K562 (cell line): ENCODE measurements at regions not wholly inside any gene's neighbourhood (a gene's known extent, or its start where the extent isn't known, plus 50 kb on each side); places are given as distances from the start of the nearest gene placed in this dataset.

ENCODE experiments used
- ATAC-seq: fragments of 200-7000 bp; cut with Tn5 transposase; 3 replicates; pipeline ENCODE4 v1.9.1; 2020; ENCODE audit warnings: moderate library complexity
- BruUV-seq: library from RNA; stranded (reverse); fragments of 400-500 nt; replicated peaks from 2 replicates; lab custom pipeline; 2021; lab: Mats Ljungman, UMichigan
- CTCF ChIA-PET: fragments of 300-600 bp; formaldehyde crosslinking; extraction: SDS; loops from one replicate; lab custom pipeline; 2021; ENCODE audit warnings: low intra/inter-chr PET ratio; lab: Yijun Ruan, JAX
- POLR2A ChIA-PET: fragments of 300-600, 350-650 bp; sonication (Branson Sonifier 250); formaldehyde crosslinking; extraction: SDS; loops from one replicate; lab custom pipeline; 2021; ENCODE audit warnings: antibody characterized with exemption, inconsistent platforms; lab: Yijun Ruan, JAX
- DNase-seq, 4 experiments: peaks; one replicate each; pipeline versions ENCODE4 v3.0.0 to v3.0.0-alpha.2; 2011 to 2018; ENCODE audit warnings: low spot score in 3 of 4, mixed read lengths in 3 of 4; ENCODE audit errors: extremely low read depth in 1 of 4
- FAIRE-seq: peaks from 2 replicates; lab custom pipeline; 2011; peaks lifted over from hg19 to GRCh38; lab: Jason Lieb, UNC
- H2AFZ ChIP-seq: 2 replicates; pipeline ENCODE4 v1.6.0; 2011; ENCODE audit warnings: low read depth, low read length, control low read depth, inconsistent platforms
- H3K27ac ChIP-seq: fragments of 200-600 bp; 3 replicates; pipeline ENCODE4 v1.8.0; 2011; ENCODE audit warnings: low read depth, mild to moderate bottlenecking, control low read depth, inconsistent platforms, low read length, moderate library complexity, mixed read lengths; ENCODE audit errors: extremely low read depth
- H3K27me3 ChIP-seq, 2 experiments: fragments of 300-600 bp in 1 of 2; 2 replicates in 1 of 2; 3 replicates in 1 of 2; pipeline versions ENCODE4 v1.6.0 to v1.8.0; 2011; ENCODE audit warnings: inconsistent platforms in 2 of 2, low read length in 2 of 2, mild to moderate bottlenecking in 1 of 2, mixed read lengths in 1 of 2, moderate library complexity in 1 of 2; ENCODE audit not compliant: control insufficient read depth in 2 of 2, insufficient read depth in 2 of 2
- H3K36me3 ChIP-seq: fragments of 300-600 bp; 3 replicates; pipeline ENCODE4 v1.8.0; 2011; ENCODE audit warnings: mild to moderate bottlenecking, low read length, inconsistent platforms; ENCODE audit not compliant: control insufficient read depth, insufficient read depth
- H3K4me1 ChIP-seq, 2 experiments: fragments of 200-600 bp in 1 of 2; replicated peaks in 1 of 2; 2 replicates in 1 of 2; 3 replicates in 1 of 2; pipeline versions ENCODE4 v1.5.1 to v1.8.0; 2011; ENCODE audit warnings: inconsistent platforms in 2 of 2, low read length in 2 of 2, mild to moderate bottlenecking in 1 of 2, mixed read lengths in 1 of 2, moderate library complexity in 1 of 2; ENCODE audit not compliant: control insufficient read depth in 2 of 2, insufficient read depth in 2 of 2
- H3K4me2 ChIP-seq: 2 replicates; pipeline ENCODE4 v1.6.1; 2011; ENCODE audit warnings: low read length, control low read depth, inconsistent platforms, mixed read lengths; ENCODE audit not compliant: insufficient read depth
- H3K4me3 ChIP-seq: fragments of 200-600 bp; sonication (generic), shearing (Covaris generic); 2 replicates; pipeline ENCODE4 v1.5.1; 2016; ENCODE audit warnings: control low read depth, inconsistent platforms
- H3K79me2 ChIP-seq: fragments of 200-600 bp; 3 replicates; pipeline ENCODE4 v1.8.0; 2011; ENCODE audit warnings: low read length, inconsistent platforms; ENCODE audit not compliant: control insufficient read depth, insufficient read depth
- H3K9ac ChIP-seq, 2 experiments: 2 replicates each; pipeline versions ENCODE4 v1.6.0 to v1.6.1; 2011; ENCODE audit warnings: low read depth in 2 of 2, low read length in 2 of 2, control low read depth in 1 of 2, inconsistent platforms in 1 of 2, mild to moderate bottlenecking in 1 of 2, mixed read lengths in 1 of 2; ENCODE audit not compliant: insufficient read depth in 1 of 2
- H3K9me1 ChIP-seq: one replicate; pipeline ENCODE4 v1.6.0; 2011; ENCODE audit warnings: inconsistent platforms, mild to moderate bottlenecking, low read length, moderate library complexity; ENCODE audit not compliant: control insufficient read depth, insufficient read depth
- H3K9me3 ChIP-seq: replicated peaks from 2 replicates; pipeline ENCODE4 v1.5.1; 2011; ENCODE audit warnings: low read depth, low read length, inconsistent platforms; ENCODE audit not compliant: control insufficient read depth, insufficient read depth
- H4K20me1 ChIP-seq: replicated peaks from 2 replicates; pipeline ENCODE4 v1.6.1; 2011; ENCODE audit warnings: low read length, inconsistent platforms, mixed read lengths; ENCODE audit not compliant: control insufficient read depth, insufficient read depth
- E2F3 ChIP-seq: fragments of 250-450 bp; sonication (Bioruptor Pico); IDR thresholded peaks from 2 replicates; pipeline ENCODE4 v1.4.0; 2020; ENCODE audit warnings: mild to moderate bottlenecking
- ERF ChIP-seq: fragments of 450-650 bp; formaldehyde crosslinking; IDR thresholded peaks from 2 replicates; pipeline ENCODE4 v1.4.0; 2020; ENCODE audit warnings: mild to moderate bottlenecking, mixed read lengths
- ESRRB ChIP-seq: fragments of 250-450 bp; sonication (Bioruptor Pico); IDR thresholded peaks from 2 replicates; pipeline ENCODE4 v1.5.0; 2020; ENCODE audit warnings: mild to moderate bottlenecking, moderate library complexity, borderline replicate concordance
- GATAD2A ChIP-seq: fragments of 450-650 bp; IDR thresholded peaks from 2 replicates; pipeline ENCODE4 v1.6.1; 2017
- GTF2F1 ChIP-seq: IDR thresholded peaks from 2 replicates; pipeline ENCODE4 v1.6.1; 2011; ENCODE audit warnings: low read depth, low read length, improper control_type of control experiment
- HDAC1 ChIP-seq, 2 experiments: fragments of 450-650 bp; IDR thresholded peaks; 2 replicates each; pipeline ENCODE4 v1.6.1; 2016 to 2017; ENCODE audit warnings: inconsistent platforms in 1 of 2, mild to moderate bottlenecking in 1 of 2, moderate library complexity in 1 of 2
- KLF6 ChIP-seq: fragments of 250-450 bp; sonication (Bioruptor Pico); IDR thresholded peaks from 2 replicates; pipeline ENCODE4 v1.4.0; 2020; ENCODE audit warnings: mild to moderate bottlenecking, moderate library complexity, borderline replicate concordance
- LARP7 ChIP-seq: fragments of 450-650 bp; IDR thresholded peaks from 2 replicates; pipeline ENCODE4 v1.6.1; 2016
- LCOR ChIP-seq: sonication (generic); formaldehyde crosslinking; IDR thresholded peaks from 2 replicates; pipeline ENCODE4 v1.8.0; 2022; ENCODE audit warnings: mild to moderate bottlenecking, missing genetic modification reagents
- MYNN ChIP-seq, 2 experiments: sonication (generic); formaldehyde crosslinking in 1 of 2; IDR thresholded peaks; 2 replicates each; pipeline versions ENCODE4 v1.5.0 to v1.6.1; 2016 to 2020; ENCODE audit warnings: antibody characterized with exemption in 1 of 2, missing genetic modification reagents in 1 of 2
- PCBP1 ChIP-seq: fragments of 200-400 bp; formaldehyde crosslinking; IDR thresholded peaks from 2 replicates; pipeline ENCODE4 v1.6.1; 2018; ENCODE audit warnings: mild to moderate bottlenecking, low read depth, low read length; ENCODE audit not compliant: poor library complexity, severe bottlenecking
- RHOXF2B ChIP-seq: fragments of 250-450 bp; sonication (Bioruptor Pico); conservative IDR thresholded peaks from 2 replicates; pipeline ENCODE4 v1.5.1; 2021
- ZNF655 ChIP-seq: fragments of 250-450 bp; sonication (Bioruptor Pico); IDR thresholded peaks from 2 replicates; pipeline ENCODE4 v1.5.0; 2021
- WGBS: fragments of 100-300 bp; shearing (Covaris generic); methylation state at CpG from one replicate; pipeline ENCODE4 v1.1.6; 2016; ENCODE audit warnings: low coverage, mixed read lengths; ENCODE audit not compliant: insufficient coverage; ENCODE audit errors: missing lambda C conversion rate; 5-methylcytosine and 5-hydroxymethylcytosine counted together
- in situ Hi-C: fragments of 300-500 bp; cut with MboI; formaldehyde crosslinking; loops from 4 replicates; pipeline ENCODE4 v1.15.0; 2018; ENCODE audit warnings: inconsistent platforms, mixed read lengths
- intact Hi-C: fragments of 100-400 bp; cut with micrococcal nuclease; formaldehyde crosslinking; loops from 2 replicates; pipeline ENCODE4 v1.14.2; 2022

- ATAC-seq: no peak
- no peaks in the 10 kb centered on the region for H4K20me1 ChIP-seq
- ChIA-PET POLR2A (no interaction called here), CTCF (no interaction called here)
- no peak overlapping the region for H3K4me2 ChIP-seq
- in situ Hi-C loops (no loop called here), intact Hi-C loops (no loop called here)
- BruUV-seq: no TSS peak
- H3K27ac ChIP-seq: no peak overlapping the region
- WGBS: 0% methylated on average over 2 of the region's 2 CpGs
- H3K9ac ChIP-seq: no peak overlapping the region
- no peaks in the 10 kb centered on the region for H3K9me3 ChIP-seq
- H2AFZ ChIP-seq: no peak overlapping the region
- H3K79me2 ChIP-seq: no peaks in the 10 kb centered on the region
- H3K9me1 ChIP-seq: no peaks in the 10 kb centered on the region
- no peak for FAIRE-seq
- H3K36me3 ChIP-seq: no peaks in the 10 kb centered on the region
- no peaks in the 10 kb centered on the region for H3K27me3 ChIP-seq
- TF ChIP-seq ERF (CRISPR knock-in tag) (no peak), E2F3 (no peak), GTF2F1 (no peak), HDAC1 (IDR thresholded peaks at IDR 0.05) (no peak), MYNN (IDR thresholded peaks at IDR 0.05) (no peak), MYNN (CRISPR knock-in tag; IDR thresholded peaks at IDR 0.05) (no peak), KLF6 (CRISPR knock-in tag) (no peak), ESRRB (CRISPR knock-in tag) (no peak), LARP7 (no peak), ZNF655 (CRISPR knock-in tag) (no peak), PCBP1 (no peak), LCOR (no peak), GATAD2A (no peak), RHOXF2B (CRISPR knock-in tag) (no peak)
- no peak for DNase-seq
- H3K4me1 ChIP-seq: no peaks in the 10 kb centered on the region
- no peak overlapping the region for H3K4me3 ChIP-seq
Measured at GRCh38 chr13:73653688-73654087, 480.5 kb downstream of the KLF12 start.
